Hematopoietic multipotent progenitor cell treated with erythropoietin and hydrocortisone succinate and interleukin-3 and kit ligand, for 8 days (in vitro differentiated cells): ENCODE measurements at regions not wholly inside any gene's neighbourhood (a gene's known extent, or its start where the extent isn't known, plus 50 kb on each side); places are given as distances from the start of the nearest gene placed in this dataset.

Experiments
- DNase-seq: peaks from one replicate; pipeline ENCODE4 v3.0.0-alpha.2; 2015

- no peak for DNase-seq
These were observed 786.7 kb downstream of the UQCRFS1 start for GRCh38 chr19:28426110-28426729.

DNA sequence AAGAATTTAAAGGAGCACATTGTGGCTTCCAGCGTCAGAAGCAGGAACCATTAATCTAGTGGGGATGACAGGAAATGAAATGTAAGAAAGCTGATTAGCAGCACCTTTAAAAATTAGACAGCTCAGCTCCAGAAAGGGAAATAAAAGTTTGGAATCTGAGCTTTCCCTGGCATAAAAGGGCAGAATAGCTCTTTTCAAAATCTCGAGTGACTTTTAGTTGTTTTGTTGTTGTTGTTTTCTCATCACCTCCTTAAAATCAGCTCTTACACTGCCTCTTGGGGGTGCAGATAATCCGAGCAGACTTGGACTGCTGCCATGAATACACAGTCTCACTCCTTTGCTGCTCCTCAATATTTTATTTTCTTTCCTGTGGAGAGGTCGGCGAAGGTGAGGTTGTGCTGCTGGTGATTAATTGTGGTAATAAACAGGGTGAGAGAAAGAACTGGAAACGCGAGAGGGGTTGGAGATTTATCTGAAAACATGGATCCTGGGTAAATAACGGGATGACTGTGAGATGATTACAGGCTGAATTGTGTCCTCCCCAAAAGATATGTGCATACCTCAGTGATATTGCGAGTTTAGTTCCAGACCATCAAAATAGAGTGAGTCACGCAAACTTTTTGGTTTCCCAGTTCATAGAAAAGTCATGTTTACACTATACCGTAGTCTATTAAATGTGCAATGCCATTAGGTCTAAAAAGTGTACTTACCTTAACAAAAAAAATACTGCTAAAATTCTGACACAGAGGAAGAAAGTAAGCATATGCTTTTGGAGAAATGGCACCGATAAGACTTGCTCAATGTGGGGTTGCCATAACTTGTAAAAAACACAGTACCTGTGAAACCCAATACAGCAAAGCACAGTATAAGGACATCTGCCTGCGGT lies 787.7 kb downstream of the UQCRFS1 start:
- DNase-seq, result no peak

DNA sequence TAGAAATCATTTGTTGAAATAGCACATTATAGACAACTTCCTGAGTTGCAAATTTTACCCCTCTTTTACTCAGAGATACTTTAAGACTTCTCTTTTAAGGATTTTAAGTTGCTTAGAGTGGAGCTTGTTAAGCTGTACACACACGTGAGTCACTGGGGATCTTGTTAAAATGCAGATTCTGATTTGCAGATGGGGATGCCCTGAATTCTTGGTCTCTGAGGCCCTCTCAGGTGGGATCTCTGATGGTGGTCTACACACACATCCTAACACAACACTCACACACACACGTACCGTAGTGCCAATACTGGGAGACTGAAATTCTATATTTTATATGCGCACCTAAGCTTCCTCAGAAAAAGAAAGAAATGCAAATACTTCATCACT lies 788.3 kb downstream of the UQCRFS1 start:
- DNase-seq, result no peak

DNA sequence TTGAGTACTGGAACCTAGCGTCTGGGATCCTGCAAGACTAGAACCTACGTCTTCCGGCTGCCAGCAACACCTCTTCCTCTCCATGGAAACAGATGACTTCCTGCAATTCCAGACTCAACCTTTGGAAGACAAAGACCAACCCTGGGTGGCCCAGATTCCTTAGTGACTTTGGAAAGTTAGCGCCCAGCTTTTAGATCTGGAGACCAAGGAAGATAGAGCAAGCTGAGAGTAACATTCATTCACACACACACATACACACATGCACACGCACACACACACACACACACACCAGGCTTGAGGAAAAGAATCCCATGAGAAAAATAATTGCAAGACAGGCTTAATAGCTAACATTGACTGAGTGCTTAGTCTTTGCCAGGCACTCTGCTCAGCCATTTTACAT lies 788.9 kb downstream of the UQCRFS1 start:
- no peak for DNase-seq

- no peak for DNase-seq
These were observed 789.9 kb downstream of the UQCRFS1 start for GRCh38 chr19:28422791-28423650.

DNA sequence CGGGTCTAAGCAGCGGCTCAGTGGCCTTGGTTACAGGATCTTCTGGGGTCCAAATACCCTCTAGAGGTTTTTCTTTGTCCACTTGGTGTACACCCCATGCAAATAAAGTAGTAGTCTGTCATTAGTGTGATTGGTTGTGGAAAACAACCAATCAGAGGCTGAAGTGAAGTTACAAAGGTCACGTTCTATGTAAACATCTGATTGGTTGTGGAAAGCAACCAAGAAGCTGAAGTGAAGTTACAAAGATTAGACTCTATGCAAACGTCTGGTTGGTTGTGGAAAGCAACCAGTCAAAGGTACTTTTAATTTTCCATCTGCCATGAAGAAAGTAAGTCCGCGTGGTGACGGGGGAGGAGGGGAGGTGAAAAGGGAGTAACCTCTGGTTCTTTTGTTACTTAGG lies 790.9 kb downstream of the UQCRFS1 start:
- no peak for DNase-seq

- no peak for DNase-seq
These were observed 792.0 kb downstream of the UQCRFS1 start for GRCh38 chr19:28420811-28421550.

DNA sequence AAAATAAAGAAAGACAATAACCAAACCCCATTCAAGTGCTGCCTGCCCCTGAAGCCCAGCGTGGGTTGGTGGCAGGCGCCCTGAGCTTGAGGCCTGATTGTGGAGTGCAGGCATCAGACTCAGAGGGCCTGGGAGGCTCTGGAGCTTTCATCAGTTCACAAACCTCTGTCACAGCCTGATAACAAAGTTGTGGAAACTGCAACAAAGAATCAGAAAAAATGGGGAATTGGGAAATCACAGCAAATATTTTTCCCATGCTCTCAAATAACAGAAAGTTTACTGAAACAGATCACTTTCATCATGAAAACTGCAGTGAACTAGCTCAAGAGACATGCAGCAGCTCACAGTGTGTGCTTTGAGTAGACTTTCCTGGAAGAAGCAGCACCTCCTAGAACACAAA lies 793.6 kb downstream of the UQCRFS1 start:
- no peak for DNase-seq

- no peak for DNase-seq
These were observed 795.6 kb downstream of the UQCRFS1 start for GRCh38 chr19:28417361-28417760.

GRCh38 chr19:28416245-28416644 lies 796.7 kb downstream of the UQCRFS1 start:
- no peak for DNase-seq

DNA sequence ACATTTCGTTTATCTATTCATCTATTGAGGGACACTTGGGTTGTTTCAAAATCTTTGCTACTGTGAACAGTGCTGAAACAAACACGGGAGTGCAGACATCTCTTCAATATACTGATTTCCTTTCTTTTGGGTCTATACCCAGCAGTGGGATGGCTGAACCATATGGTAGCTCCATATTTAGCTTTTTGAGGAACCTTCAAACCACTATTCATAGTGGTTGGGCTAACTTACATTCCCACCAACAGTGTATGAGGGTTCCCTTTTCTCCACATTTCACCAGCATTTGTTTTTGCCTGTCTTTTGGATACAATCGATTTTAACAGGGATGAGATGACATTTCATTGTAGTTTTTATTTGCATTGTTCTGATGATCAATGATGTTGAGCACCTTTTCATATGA lies 798.2 kb downstream of the UQCRFS1 start:
- DNase-seq, result no peak

GRCh38 chr19:28409859-28410258 lies 803.1 kb downstream of the UQCRFS1 start:
- no peak for DNase-seq

- DNase-seq, result no peak
These were observed 806.0 kb downstream of the UQCRFS1 start for GRCh38 chr19:28406966-28407365.

DNA sequence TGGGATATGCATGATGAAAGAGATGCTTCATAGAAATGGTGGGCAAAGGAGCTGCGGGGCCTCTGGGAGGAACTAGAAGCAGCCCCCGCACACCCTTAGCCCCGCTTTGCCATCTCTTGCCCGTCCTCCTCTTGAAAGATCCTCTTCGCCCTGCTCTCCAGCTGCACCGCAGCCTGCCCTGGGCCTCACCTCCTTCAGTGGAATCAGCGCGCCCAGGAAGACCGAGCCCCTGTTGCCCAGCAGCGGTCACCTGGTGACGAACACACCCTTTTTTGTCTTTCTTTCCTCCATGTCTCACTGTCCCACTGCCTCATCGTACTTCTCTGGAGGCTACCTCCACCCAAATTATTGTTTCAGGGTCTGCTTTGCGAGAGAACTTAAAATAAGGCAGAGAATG lies 807.6 kb downstream of the UQCRFS1 start:
- no peak for DNase-seq

- DNase-seq, result no peak
These were observed 808.5 kb downstream of the UQCRFS1 start for GRCh38 chr19:28404472-28404871.

DNA sequence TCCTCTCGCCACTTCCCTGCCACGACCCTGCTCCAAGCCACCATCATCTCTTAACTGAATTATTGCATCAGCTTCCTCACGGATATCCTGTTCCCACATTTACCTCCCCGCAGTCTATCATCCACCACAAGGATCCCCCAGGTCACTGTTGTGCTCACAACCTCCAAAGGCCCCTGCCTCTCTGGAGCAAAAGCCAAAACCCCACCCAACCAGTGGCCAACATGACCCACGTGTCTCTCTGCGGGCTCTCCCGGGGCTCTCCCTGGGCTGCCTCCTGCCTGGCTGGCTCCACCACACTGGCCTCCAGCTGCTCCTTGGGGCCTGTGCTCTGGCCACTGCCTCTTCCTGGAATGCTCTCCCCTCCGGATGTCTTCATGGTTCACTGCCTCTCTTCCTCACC lies 809.3 kb downstream of the UQCRFS1 start:
- DNase-seq, result no peak

DNA sequence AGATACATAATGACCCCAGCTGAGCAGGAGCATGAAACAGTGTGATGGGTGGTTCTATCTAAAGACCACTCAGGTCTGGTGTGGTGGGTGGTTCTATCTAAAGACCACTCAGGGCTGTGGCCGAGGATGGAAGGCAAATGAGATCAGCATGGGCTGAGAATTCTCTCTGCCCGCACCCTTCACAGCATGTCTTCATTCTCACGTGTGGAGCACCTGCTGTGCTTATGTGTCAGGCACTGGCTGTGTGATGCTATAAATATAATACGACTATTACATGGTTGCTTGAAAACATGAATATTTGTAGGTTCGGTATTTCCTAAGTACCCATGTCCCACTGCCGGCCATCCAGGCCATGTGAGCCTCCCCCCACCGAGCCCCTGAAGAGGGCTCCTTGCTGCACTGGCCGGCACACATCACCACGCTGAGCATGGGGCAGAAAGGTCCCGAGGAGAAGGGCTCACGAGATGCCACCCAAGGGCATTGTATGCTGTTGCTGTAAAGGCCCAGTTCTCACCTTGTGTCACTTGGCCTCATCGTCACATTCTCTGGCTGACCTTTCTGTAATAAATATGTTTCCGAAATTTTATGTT lies 810.2 kb downstream of the UQCRFS1 start:
- DNase-seq, result no peak

DNA sequence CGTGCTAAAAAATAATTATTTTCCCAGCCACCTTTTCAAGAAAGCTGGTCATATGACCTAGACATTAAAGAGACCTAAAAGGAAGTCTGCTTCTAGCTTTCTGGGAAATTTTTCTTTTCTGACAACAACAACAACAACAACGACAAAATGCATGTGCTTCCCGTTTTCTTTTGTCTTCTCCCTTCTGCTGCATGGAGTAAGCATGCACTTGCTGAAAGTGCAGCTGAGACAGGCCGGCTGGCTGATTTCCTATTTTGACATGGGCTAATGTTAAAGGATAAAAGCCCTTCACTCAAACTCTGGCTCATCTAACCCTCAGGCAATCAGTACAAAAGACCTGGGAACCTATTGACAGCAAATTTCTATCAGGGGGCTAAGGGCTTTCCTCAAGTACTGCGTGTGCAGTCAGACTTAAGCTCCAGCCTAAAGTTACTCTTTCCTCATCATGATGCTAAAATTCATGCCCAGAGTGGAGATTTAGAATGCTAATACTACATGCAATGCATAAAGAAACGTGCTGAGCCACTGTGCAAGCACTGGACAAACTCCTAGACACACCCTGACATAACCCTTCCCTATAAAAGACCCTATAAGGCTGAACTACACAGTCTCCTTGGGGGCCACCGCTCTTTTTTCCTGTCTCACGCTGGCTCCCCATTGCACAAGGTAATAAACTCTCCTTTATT lies 811.1 kb downstream of the UQCRFS1 start:
- no peak for DNase-seq

DNA sequence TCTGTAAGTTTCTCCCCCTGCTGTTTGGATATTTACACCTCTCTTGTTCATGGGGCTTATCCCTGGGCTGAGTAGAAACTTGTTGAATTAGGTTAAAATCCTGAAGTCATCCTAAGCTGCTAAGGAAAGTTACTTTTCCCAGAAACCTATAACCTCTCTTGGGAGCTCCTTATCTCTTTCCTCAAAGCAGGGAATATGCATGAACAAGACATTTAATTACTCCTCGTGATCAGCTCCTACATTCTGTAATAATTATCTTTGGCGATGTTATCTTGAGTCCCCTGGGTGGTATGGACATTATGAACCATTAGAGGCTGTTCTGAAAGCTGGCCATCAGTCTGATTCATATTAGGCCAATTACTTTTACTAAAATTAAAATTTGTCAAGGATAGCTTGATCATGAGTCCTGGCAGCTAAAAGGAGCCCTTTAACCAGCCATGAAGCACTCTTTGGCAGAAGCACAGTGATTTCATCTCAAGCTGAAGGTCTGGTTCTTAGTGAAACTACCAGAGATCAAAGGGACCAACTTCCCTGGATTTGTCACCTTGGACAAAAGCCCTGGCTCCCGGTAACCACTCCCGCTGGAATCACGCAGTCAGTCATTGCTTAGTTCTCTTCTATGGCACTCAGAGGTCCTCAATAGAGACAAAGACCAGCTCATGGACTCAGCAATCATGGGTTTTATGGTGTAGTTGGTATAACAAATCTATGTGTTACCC lies 811.8 kb downstream of the UQCRFS1 start:
- DNase-seq, result no peak

DNA sequence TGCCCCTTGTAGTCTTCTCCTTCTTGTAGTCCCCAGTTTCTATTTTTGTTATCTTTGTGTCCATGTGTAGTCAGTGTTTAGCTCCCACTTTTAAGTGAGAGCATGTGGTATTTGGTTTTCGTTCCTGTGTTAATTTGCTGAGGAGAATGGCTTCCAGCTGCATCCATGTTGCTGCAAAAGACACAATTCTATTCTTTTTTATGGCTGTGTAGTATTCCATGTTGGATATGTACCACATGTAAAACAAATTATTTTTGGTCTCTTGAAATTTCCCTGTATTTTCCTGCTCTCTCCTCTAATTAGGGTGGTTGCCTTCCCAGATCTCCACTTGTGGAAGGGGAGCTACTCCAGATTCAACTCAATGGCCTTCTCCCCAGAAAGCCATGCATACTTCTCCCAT lies 813.8 kb downstream of the UQCRFS1 start:
- no peak for DNase-seq

- DNase-seq, result no peak
These were observed 815.2 kb downstream of the UQCRFS1 start for GRCh38 chr19:28397800-28398199.
